C1 segment of cervical spinal cord (tissue), 14 donors: ENCODE measurements at regions not wholly inside any gene's neighbourhood (a gene's known extent, or its start where the extent isn't known, plus 50 kb on each side); places are given as distances from the start of the nearest gene placed in this dataset.
"Not testable (repeated sequence)": the region's sequence is repeated elsewhere in the genome, so short reads cannot be mapped to it uniquely, and the experiment has no call there.

Experiments used
- DNase-seq, 14 donors: peaks; one replicate each; lab custom pipeline; 2025; lab: John Stamatoyannopoulos, UW

DNA sequence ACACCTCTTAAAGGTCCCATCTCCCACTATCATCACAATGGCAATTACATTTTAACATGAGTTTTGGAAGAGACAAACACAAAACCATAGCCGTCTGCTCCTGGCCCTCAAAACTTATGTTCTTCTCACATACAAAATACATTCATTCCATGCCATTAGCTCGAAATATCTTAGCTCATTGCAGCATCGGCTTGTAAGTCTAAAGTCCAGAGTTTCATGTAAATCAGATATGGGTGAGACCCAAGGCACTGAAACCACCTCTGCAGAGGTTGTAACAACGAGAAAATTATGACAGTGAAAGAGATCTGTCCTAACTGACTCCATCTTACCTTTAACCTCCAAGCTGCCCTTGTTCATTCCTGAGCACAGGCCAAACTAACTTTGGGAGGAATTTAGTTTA, 635.0 kb upstream of the SPRY2 start:
- no peak for DNase-seq

DNA sequence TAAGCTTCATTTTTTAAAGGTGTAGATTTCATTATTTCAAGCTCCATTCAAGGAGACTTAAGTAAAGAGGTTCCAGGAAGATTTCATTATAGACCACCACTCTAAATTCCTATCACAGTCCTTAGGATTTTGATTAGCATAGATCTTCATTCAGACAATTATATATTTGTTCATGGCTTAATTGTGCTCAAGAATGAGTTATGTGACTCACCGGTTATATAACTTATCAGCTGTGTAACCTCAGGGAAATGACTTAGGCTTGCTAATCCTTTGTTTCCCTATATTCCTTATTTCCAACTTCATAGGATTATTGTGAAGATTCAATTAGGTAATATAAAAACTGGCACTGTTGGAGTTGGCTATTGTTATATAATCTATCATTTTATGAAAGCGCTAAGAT, 632.8 kb upstream of the SPRY2 start:
- DNase-seq, result no peak

DNA sequence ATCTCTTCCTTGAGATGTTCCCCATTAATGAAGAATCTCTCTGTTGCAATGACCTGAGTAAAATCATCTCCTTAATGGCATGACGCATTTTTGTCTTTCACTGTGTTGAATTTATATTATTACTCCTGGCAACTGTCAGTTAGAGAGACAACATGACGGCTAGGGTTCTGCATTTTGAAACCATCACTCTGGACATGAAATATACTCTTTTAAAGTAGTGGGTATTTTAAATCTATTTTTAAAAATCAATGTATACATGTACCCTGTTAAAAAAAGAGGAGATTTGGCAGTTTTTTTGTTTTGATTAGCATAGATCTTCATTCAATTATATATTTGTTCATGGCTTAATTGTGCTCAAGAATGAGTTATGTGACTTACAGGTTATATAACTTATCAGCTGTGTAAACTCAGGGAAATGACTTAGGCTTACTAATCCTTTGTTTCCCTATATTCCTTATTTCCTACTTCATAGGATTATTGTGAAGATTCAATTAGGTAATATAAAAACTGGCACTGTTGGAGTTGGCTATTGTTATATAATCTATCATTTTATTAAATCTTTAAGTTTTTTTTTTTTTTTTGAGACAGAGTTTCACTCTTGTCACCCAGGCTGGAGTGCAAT, 632.0 kb upstream of the SPRY2 start:
- no peak for DNase-seq

DNA sequence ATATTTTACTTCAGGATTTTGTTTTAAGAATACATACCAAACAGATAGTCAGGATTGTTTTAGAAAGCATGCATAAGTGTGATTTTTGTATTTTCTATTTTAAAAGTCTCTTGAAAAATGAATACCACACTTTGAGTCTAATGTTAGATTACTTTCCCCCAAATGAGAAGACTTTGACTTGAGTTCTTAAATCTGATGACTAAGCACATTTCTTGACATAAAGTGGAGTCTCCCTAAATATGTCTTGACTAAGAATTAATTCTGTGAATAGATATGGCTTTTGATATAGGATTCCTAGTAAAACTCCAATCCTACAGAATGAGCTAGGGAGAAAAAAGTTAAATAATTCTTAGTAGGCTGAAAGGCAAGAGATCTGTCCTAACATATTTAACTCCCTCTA, 624.2 kb upstream of the SPRY2 start:
- no peak for DNase-seq

DNA sequence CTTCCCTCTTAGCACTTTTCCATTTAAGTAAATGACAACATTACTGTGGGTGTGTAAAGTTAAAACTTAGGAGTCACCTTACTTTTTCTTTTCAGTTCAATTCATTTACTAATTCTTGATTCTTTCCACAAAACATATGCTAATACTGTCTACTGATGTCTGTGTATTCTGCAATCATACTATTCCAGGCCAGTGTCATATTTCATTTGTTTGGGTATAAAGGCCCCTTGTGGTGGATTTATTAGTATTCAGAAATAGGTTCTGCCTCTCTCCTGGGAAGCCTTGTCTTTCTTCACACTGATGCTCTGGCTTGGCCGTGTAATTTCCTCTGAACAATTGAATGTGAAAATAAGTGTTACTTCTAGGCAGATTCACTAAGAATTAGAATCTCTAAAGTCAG, 621.9 kb upstream of the SPRY2 start:
- DNase-seq, result no peak

DNA sequence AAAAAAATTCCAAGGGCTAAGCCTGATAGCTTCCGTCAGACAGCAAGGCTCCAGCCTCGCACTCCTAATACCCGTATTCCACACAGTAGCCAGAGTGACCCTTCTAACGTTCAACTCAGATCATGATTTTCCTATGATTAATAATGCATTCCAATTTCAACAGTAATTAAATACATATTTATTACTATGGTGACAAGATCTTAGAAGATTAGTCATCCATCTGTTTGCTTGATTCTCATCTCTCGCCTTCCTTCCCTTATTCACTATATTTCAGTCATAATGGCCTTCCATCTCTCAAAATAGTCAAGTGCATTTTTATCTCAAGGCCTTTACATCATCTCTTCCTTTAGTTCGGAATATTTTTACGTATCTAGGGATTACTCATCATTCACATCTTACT, 621.2 kb upstream of the SPRY2 start:
- no peak for DNase-seq

DNA sequence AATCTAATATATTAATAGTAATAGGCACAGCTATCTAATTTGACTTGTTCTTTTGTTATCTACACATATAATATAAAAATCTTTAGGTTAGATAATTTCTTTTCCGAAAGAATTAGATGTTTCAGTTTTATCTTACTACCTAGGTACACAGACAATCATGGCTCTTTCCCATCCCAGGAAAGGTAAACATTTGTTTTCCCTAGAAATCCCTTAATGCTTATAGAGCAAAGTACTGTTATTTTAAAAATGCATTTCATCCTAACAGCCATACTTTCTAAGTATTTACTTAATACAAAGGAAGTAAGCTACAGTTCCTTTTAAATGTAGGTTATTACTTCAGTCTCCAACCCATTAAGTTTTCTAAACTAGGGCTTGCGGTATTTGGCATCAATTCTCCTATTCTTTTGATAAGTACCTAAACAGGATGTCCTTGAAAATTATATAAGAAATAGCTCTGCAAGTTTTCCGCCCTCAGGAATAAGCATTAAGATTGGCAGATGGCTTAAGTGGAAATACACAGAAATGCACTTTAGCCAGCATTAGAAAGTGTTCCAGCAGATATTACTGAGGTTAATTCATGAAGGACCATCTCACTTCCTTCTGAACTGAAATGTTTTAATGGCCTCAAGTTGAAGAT, 616.2 kb upstream of the SPRY2 start:
- no peak for DNase-seq

DNA sequence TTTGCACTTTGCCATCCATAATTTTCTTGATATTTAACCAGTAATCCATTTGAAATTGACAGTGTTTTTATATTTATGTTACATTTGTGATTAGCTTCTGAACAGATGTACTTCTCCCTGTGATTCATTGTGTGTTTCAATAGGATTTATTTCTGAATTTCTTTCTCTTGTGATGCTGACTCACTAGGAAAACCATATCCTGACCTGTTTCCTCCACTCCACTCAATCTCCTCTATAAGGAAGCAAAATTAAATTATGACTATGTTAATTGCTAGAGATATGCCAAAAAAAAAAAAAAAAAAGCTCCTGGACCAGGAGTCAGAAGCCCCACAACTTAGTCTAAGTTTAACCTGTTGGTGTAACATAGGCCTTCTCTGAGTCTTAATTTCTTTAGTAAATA, 614.6 kb upstream of the SPRY2 start:
- no peak for DNase-seq

DNA sequence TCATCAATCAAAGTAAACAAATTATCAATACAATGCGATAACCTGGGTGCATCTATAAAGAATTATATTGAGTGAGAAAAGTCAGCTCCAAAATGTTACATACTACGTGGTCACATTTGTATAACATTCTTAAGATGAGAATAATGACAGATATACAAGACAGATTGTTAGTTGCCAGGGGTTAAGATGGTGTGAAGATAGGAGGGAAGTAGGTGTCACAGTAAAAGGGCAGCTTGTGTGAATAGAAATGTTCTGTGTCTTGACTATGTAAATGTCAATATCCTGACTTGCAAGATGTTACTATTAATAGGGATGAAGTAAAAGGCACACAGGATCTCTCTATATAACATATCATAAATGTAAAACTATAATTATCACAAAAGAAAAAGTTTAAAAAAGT, 611.2 kb upstream of the SPRY2 start:
- no peak for DNase-seq

DNA sequence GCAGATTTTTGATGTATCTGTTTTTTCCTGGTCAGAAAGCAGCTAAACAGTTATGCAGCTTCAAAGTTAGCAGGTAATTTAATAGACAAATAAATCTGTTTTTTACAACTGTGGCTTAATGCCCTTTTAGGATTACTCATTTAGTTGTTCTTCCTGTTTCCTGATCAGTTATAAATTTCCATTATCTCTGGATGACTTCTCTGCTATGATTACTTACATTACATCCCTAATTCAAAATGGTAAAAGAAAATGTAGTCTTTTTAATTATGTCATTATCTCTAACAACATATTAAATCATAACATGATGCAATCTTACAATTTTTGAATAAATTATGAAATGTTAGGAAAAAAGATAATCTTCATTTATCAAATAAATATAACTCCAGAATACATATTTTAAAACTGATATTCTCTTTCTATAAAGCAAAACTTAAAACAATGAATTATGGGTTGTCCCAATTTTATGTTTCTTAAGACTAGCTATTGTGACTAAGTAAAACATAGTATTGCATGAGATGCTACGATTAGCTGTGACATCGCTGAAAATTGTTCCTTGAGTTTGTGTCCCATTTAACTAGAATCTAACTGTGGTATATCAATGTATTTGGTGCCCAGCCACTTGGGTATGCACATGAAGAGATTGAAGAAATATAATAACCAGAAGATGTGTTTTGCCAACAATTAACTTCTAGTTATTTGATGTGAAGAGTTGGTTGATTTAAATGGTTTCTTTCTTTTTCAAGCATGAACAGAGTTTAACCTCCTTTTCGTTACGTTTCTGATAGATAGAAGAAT, 605.3 kb upstream of the SPRY2 start:
- DNase-seq, result no peak

DNA sequence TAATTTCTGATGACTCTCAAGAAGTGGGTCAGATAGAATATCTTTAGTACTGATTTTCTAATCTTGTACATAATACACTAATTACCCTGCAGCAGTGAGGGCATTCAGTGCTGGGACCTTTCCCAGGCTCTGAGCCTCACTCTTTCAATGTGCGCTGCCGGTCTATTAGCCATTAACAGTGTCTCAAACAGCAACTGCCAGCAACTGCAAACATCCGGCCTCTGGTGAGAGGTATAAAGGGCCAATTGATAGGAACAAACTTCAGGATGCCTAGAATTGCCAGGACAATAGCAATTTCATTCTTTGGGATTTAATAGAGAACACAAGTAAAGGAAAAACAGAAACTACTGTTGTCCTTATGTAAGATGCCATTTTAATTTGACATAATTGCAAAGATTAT, 604.4 kb upstream of the SPRY2 start:
- DNase-seq, result peak in 4 of 14 donors; percentile 0 to 6 (median 4)

DNA sequence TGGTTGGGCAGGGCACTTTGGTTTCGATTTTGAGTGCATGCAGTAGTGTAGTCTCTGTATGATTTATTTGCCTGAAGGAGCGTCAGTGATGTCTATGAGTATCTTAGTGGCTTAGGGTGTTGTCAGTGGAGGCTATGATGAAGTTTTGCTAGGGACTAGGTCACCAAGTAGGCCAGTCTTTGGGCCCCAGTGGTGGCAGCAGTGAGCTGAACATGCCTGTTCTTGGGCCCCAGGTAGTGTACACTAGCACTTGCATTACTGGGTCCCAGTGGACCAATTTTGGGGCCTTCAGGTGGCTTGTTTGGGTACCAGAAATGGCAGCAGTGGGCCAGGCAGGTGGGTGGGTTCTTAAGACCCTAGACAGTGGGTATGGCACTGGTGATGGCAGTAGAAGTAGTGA, 598.7 kb upstream of the SPRY2 start:
- no peak for DNase-seq

DNA sequence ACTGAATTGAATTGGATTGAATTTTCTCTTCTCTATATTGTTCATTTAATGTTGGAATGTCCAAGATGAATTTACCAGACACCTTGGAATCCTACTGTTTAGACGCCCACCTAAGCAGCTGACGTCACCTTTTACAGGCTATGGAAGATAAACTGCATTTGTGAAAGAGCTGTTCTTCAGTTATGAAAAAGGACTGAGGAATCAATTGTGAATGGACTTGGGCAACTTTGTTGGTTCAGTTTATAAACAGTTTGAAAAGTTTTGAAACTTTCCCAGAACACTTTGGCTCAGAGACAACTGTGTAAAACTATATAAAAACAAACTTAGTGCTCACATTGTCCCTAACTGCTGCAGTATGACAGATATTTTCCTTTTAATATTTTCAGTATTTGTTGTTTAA, 590.8 kb upstream of the SPRY2 start:
- DNase-seq, result no peak

DNA sequence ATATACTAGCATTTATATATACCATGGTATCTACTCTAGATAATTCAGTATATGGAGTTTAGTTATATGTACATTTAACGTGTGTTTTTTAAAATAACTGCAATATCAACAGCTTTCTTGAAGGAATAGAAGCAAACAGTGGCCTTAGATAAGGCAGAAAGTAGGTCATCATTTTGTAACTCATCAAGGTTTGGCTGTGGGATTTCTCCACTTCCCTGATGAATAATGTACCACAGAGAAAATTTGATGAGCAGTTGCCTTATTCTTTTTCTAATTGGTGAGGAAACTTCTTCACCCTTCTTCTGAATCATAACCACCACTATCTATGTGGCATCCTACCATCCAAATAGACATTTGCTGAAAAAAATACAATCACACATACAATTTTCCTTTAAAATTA, 590.2 kb upstream of the SPRY2 start:
- DNase-seq, result no peak

DNA sequence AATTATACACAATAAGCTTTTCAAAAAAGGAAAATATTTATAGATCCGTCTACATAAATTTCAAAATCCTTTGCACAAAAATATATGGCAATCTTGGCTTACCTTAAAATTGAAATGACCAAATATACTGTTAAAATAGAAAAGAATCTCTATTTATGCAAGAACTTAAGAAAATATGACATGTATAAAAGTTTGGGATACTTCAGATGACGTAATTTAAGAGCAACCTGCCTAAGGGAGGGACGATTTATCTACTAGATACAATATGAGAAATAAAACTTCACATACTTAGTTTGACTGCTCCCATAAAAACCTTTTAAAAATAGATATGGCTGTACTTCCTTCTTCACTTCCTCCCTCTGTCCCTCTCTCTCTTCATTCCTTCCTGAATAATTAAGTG, 587.3 kb upstream of the SPRY2 start:
- no peak for DNase-seq

DNA sequence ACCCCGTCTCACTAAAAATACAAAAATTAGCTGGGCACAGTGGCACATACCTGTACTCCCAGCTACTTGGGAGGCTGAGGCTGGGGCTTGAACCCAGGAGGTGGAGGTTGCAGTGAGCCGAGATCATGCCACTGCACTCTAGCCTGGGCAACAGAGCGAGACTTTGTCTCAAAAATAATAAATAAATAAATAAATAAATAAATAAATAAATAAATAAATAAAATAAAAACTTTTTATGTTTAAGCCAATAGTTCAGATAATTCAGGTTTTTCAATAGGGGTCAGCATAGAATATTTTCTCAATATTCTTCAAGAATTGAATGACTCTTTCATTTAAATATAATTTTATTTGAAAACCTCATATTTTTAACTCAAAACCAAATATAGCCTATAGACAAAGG, 585.1 kb upstream of the SPRY2 start:
- DNase-seq, result not testable (repeated sequence)

DNA sequence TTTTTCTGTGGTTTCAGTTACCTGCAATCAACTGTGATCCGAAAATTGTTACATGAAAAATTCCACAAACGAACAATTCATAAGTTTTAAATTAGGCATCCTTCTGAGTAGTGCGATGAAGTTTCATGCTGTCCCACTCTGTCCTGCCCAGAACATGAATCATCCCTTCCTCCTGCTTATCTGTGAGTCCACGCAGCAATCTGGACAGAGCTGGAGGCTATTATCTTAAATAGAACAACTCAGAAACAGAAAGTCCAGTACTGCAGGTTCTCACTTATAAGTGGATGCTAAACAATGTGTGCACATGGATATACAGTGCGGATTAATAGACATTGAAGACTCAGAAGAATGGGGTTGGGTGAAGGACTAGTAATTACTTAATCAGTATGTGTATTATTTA, 583.7 kb upstream of the SPRY2 start:
- no peak for DNase-seq

DNA sequence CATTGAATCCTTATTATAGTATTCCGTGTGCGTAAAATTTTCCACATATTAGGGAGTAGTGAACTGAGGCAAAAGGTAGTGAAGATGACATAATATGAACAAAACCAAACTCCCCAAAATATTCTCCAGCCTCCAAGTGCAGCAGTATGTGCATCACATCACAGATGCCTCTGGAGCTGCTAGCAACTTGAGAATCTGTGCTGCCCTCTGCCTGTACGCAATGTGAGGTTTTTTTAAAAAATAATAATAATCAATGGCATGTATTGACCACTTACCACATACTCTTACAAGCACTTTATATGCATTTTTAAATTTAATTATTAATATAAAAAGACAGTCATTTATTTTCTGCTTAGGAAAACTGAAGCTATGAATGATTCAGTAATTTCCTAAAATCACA, 583.0 kb upstream of the SPRY2 start:
- DNase-seq, result no peak

DNA sequence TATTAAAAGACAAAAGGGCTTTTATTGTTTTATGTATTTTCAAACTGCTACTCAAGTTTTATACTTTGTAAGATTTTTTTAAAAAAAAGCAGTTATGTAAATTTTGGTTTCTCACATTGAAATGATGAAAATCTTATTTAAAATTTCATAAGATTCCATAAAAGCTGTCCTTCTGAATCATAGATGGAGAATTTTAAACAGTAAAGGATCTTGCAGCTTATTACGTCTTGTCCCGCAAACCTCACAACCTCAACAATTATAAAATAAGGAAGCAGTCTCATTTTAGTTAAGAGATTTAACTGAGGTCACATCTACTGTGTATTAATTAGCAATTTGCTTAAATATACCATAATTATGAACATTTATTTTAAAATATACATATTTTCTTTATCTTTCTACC, 581.0 kb upstream of the SPRY2 start:
- DNase-seq, result no peak

DNA sequence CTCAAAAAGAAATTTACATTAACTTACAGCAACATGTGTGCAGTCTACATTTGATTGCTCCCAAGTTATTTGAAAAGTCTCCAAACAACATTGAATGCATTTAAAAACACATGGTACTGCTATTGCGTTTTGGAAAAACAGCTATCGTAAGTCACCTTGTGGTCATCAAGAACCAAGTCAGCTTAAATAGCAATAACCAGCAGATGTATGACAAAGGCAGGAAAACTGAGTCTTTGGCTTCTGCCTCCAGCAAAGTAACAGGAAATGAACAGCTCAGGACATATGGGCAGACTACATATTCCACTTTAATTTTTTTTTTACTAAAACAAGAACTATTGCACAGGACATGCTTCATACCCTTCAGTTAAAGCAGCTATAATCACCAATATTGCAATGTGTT, 580.6 kb upstream of the SPRY2 start:
- no peak for DNase-seq

DNA sequence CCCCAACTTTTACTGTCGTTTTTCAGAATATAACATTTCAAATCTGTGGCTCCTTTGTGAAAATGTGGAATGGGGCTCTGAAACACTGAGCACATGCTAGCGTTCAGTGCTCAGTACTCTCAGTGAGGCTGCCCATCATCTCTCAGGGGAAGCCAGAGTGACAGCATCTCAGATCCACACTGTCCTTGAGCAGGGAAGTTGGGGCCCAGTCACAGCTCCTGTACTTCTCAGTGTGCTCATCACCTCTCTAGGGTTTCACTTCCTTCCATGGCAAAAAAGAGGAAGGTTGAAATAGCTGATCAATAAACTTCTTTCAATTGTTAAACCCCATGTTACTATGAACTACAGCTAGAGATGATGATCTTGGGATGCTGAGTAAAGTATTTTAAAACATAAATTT, 565.9 kb upstream of the SPRY2 start:
- no peak for DNase-seq

DNA sequence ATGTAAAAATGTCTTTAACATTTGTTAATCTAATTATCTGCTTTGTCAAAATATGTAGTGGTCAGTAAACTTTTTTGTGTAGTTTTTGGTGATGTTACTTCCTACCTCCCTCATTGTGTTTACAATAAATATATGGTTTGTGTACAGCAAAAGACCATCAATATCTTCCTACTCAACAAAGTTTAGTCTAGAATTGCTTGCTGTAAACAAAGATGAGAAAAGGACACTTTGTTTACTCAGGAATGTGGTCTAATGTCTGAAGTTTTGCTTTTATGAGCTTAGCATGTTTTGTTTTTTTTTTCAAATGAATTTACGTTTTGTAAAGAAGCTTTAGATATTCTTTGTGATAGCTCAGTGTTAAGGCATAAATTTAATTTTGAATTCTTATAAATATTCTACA, 563.5 kb upstream of the SPRY2 start:
- no peak for DNase-seq

DNA sequence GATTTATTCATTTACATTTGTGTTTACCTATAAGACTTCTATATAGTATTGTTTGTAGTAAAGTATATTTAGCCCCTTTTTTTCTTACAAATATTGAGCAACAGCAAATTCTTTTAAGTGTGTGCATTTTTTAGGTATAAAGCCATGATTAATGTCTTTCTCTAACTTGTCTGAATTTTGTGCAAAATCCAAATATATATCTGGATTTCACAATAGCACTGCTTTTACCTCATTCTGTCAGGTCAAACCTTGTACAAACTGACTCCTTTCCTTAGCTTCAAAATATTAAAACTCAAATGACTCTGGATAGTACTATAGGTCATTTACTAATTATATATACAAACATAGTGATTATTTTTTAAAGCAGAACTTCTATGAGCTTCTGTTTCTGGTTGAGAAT, 563.0 kb upstream of the SPRY2 start:
- no peak for DNase-seq
